GM23248 (cell line): ENCODE measurements at regions not wholly inside any gene's neighbourhood (a gene's known extent, or its start where the extent isn't known, plus 50 kb on each side); places are given as distances from the start of the nearest gene placed in this dataset.

ENCODE experiments used
- EZH2 ChIP-seq: fragments of 200-600 bp; sonication (generic); IDR thresholded peaks from 2 replicates; pipeline ENCODE4 v1.6.1; 2018; ENCODE audit warnings: antibody characterized with exemption, mild to moderate bottlenecking; ENCODE audit not compliant: insufficient read depth, poor library complexity, severe bottlenecking
- EZH2phosphoT487 ChIP-seq: fragments of 200-600 bp; sonication (generic); IDR thresholded peaks from 2 replicates; pipeline ENCODE4 v1.6.1; 2018; ENCODE audit warnings: antibody characterized with exemption, moderate library complexity, mild to moderate bottlenecking, low read depth; ENCODE audit not compliant: insufficient read depth

GRCh38 chr21:14750041-14750440 lies 203.9 kb upstream of the SAMSN1 start:
- TF ChIP-seq EZH2phosphoT487 (no peak), EZH2 (no peak)
